ENCODE measurements at regions not wholly inside any gene's neighbourhood (a gene's known extent, or its start where the extent isn't known, plus 50 kb on each side); places are given as distances from the start of the nearest gene placed in this dataset.

GRCh38 chr12:34303091-34303870, 281.0 kb downstream of the ALG10 start:
- ChIA-PET CTCF (no interaction called here), POLR2A (ENCODE audit: unreplicated experiment) (no interaction called here)
- H3K27ac ChIP-seq, result no peak overlapping the region
- no peaks in the 10 kb centered on the region for H3K9me3 ChIP-seq (ENCODE audit: insufficient read depth, low read depth)
- intact Hi-C loops (cut with micrococcal nuclease; ENCODE audit: unreplicated experiment), result no loop called here
- no TSS peak for BruUV-seq (replicated peaks)
- no peak for DNase-seq
- no peak overlapping the region for H2AFZ ChIP-seq
- H3K9me2 ChIP-seq (ENCODE audit: insufficient read depth), result no peaks in the 10 kb centered on the region
- no peaks in the 10 kb centered on the region for H3K4me1 ChIP-seq (replicated peaks; ENCODE audit: insufficient read depth)
- no peaks in the 10 kb centered on the region for H3F3A ChIP-seq (ENCODE audit: insufficient read depth, low read depth)
- TF ChIP-seq EZH2 (IDR thresholded peaks at IDR 0.05; ENCODE audit: low read depth) (no peak), CTCF (conservative IDR thresholded peaks at IDR 0.05) (no peak)
- no peaks in the 10 kb centered on the region for H3K79me2 ChIP-seq (ENCODE audit: low read depth)
- peaks cover 100% of the 10 kb centered on the region for H3K27me3 ChIP-seq (ENCODE audit: insufficient read depth, low read depth)
- H3K4me2 ChIP-seq, result no peak overlapping the region
- H3K36me3 ChIP-seq (ENCODE audit: low read depth), result no peaks in the 10 kb centered on the region
- no peak overlapping the region for H3K4me3 ChIP-seq
- no peaks in the 10 kb centered on the region for H4K20me1 ChIP-seq (ENCODE audit: insufficient read depth)

GRCh38 chr12:34304001-34304400, 281.7 kb downstream of the ALG10 start:
- POLR2A ChIA-PET (ENCODE audit: unreplicated experiment), result no interaction called here
- H3K27ac ChIP-seq, result no peak overlapping the region
- TF ChIP-seq CTCF (conservative IDR thresholded peaks at IDR 0.05), result no peak
- no peak for TF ChIP-seq EZH2 (IDR thresholded peaks at IDR 0.05; ENCODE audit: low read depth)

GRCh38 chr12:34304546-34304945, 282.2 kb downstream of the ALG10 start:
- no peak overlapping the region for H2AFZ ChIP-seq
- no peak overlapping the region for H3K4me3 ChIP-seq
- DNase-seq, result no peak
- H3K9me2 ChIP-seq (ENCODE audit: insufficient read depth), result no peaks in the 10 kb centered on the region
- intact Hi-C loops (cut with micrococcal nuclease; ENCODE audit: unreplicated experiment), result no loop called here
- ChIA-PET POLR2A (ENCODE audit: unreplicated experiment) (no interaction called here), CTCF (no interaction called here)
- no peaks in the 10 kb centered on the region for H3K4me1 ChIP-seq (replicated peaks; ENCODE audit: insufficient read depth)
- no peaks in the 10 kb centered on the region for H3K9me3 ChIP-seq (ENCODE audit: insufficient read depth, low read depth)
- no peaks in the 10 kb centered on the region for H3K79me2 ChIP-seq (ENCODE audit: low read depth)
- H3K27ac ChIP-seq, result no peak overlapping the region
- no peaks in the 10 kb centered on the region for H3K36me3 ChIP-seq (ENCODE audit: low read depth)
- BruUV-seq (replicated peaks), result no TSS peak
- no peak overlapping the region for H3K4me2 ChIP-seq
- H4K20me1 ChIP-seq (ENCODE audit: insufficient read depth), result no peaks in the 10 kb centered on the region
- no peak for TF ChIP-seq EZH2 (IDR thresholded peaks at IDR 0.05; ENCODE audit: low read depth)
- no peak for TF ChIP-seq CTCF (conservative IDR thresholded peaks at IDR 0.05)
- H3F3A ChIP-seq (ENCODE audit: insufficient read depth, low read depth), result no peaks in the 10 kb centered on the region
- peaks cover 100% of the 10 kb centered on the region for H3K27me3 ChIP-seq (ENCODE audit: insufficient read depth, low read depth)

More at GRCh38 chr12:34304001-34304400, 281.7 kb downstream of the ALG10 start:
- Histone ChIP-seq H3K9me3 (ENCODE audit: insufficient read depth, low read depth) (no peaks in the 10 kb centered on the region), H2AFZ (no peak overlapping the region), H3K9me2 (ENCODE audit: insufficient read depth) (no peaks in the 10 kb centered on the region), H3K27me3 (ENCODE audit: insufficient read depth, low read depth) (peaks cover 100% of the 10 kb centered on the region), H3K4me1 (replicated peaks; ENCODE audit: insufficient read depth) (no peaks in the 10 kb centered on the region), H3K4me2 (no peak overlapping the region), H3F3A (ENCODE audit: insufficient read depth, low read depth) (no peaks in the 10 kb centered on the region), H3K79me2 (ENCODE audit: low read depth) (no peaks in the 10 kb centered on the region), H3K4me3 (no peak overlapping the region), H4K20me1 (ENCODE audit: insufficient read depth) (no peaks in the 10 kb centered on the region), H3K36me3 (ENCODE audit: low read depth) (no peaks in the 10 kb centered on the region)
- intact Hi-C loops (cut with micrococcal nuclease; ENCODE audit: unreplicated experiment), result no loop called here
- BruUV-seq (replicated peaks), result no TSS peak
- CTCF ChIA-PET, result no interaction called here
- DNase-seq, result no peak
